Gastrocnemius medialis (tissue), 4 donors: ENCODE measurements at regions not wholly inside any gene's neighbourhood (a gene's known extent, or its start where the extent isn't known, plus 50 kb on each side); places are given as distances from the start of the nearest gene placed in this dataset.

Experiments
- ATAC-seq, 2 donors: fragments of 150-250 bp; one replicate each; pipeline ENCODE4 v1.9.1; 2016
- DNase-seq, 2 donors: peaks; one replicate each; pipeline ENCODE4 v3.0.0-alpha.2; 2019
- H3K27ac ChIP-seq, 4 donors: fragments of 200-600 bp; sonication (generic); 1 replicate in 1 of 4; 2 replicates in 3 of 4; pipeline ENCODE4 v1.5.1; 2016 to 2018; ENCODE audit warnings: mild to moderate bottlenecking in 2 of 4, moderate library complexity in 1 of 4
- H3K27me3 ChIP-seq, 3 donors: fragments of 200-600 bp; sonication (generic) in 2 of 3; 1 replicate in 1 of 3; 2 replicates in 2 of 3; pipeline versions ENCODE4 v1.5.1 to v1.6.0; 2016 to 2019; ENCODE audit warnings: mild to moderate bottlenecking in 1 of 3, moderate library complexity in 1 of 3
- H3K36me3 ChIP-seq, 2 donors: fragments of 200-600 bp; sonication (generic) in 1 of 2; one replicate each; pipeline ENCODE4 v1.5.1; 2017 to 2018
- H3K4me1 ChIP-seq, 2 donors: fragments of 200-600 bp; sonication (generic) in 1 of 2; one replicate each; pipeline ENCODE4 v1.5.1; 2016 to 2017; ENCODE audit warnings: mild to moderate bottlenecking in 2 of 2
- H3K4me3 ChIP-seq, 4 donors: fragments of 200-600 bp; sonication (generic) in 3 of 4; 1 replicate in 1 of 4; 2 replicates in 3 of 4; pipeline ENCODE4 v1.5.1; 2016 to 2019; ENCODE audit warnings: mild to moderate bottlenecking in 2 of 4
- H3K9me3 ChIP-seq, 3 donors: fragments of 200-600 bp; sonication (generic) in 2 of 3; 1 replicate in 1 of 3; 2 replicates in 2 of 3; pipeline ENCODE4 v1.5.1; 2016 to 2019
- CTCF ChIP-seq, 5 experiments: fragments of 450-650 bp in 3 of 5; fragments of 200-600 bp in 2 of 5; sonication (generic) in 2 of 5; IDR thresholded peaks in 4 of 5; conservative IDR thresholded peaks in 1 of 5; 1 replicate in 4 of 5; 2 replicates in 1 of 5; pipeline ENCODE4 v1.5.1; 2016 to 2019; ENCODE audit warnings: antibody characterized with exemption in 5 of 5, mild to moderate bottlenecking in 3 of 5, moderate library complexity in 3 of 5
- POLR2A ChIP-seq, 2 donors: fragments of 450-650 bp; IDR thresholded peaks; one replicate each; pipeline ENCODE4 v1.6.1; 2017; ENCODE audit warnings: antibody characterized with exemption in 2 of 2, mild to moderate bottlenecking in 2 of 2, moderate library complexity in 2 of 2
- in situ Hi-C, 4 donors: fragments of 200-750 bp; cut with MboI; loops; one replicate each; pipeline versions ENCODE4 v1.15.0 to v1.8.0; 2017; ENCODE audit warnings: low sequenced_read_pairs in 4 of 4
- intact Hi-C: fragments of 100-400 bp; cut with DNase I; formaldehyde crosslinking; loops from one replicate; pipeline ENCODE4 v1.15.1; 2023; ENCODE audit warnings: low total_unique reads

DNA sequence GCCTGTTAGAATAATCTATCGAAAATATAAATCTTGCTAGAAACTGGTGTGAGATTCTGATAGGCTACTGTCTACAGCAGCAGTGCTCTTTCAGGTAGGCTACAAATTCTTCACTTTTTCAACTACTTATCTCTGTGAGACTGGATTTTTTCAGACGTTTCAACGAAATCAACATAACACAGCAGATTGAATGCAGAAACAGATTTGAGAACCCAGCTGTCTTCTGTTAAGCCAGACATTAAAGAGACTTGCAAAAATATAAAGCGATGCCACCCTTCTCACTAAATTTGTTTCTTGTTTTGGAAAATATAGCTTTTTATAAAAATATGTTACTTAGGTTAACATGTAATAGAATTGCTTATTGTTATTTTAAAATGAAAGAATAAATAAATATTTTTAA, 140.6 kb upstream of the PHACTR1 start:
- intact Hi-C loops: no loop called here
- ATAC-seq (no peak), DNase-seq (no peak)
- TF ChIP-seq POLR2A (IDR thresholded peaks at IDR 0.05) (no peak), CTCF (IDR thresholded peaks at IDR 0.05 in 4 of 5, conservative IDR thresholded peaks at IDR 0.05 in 1 of 5) (no peak)
- Histone ChIP-seq H3K36me3 (no peaks in the 10 kb centered on the region), H3K9me3 (no peaks in the 10 kb centered on the region), H3K4me1 (no peaks in the 10 kb centered on the region), H3K27ac (no peak overlapping the region), H3K4me3 (no peak overlapping the region), H3K27me3 (no peaks in the 10 kb centered on the region)
- in situ Hi-C loops: loop anchor here in 1 of 4 donors (25.0 kb wide), 1 partner anchor 914 kb away; no protein-coding TSS in a partner anchor

DNA sequence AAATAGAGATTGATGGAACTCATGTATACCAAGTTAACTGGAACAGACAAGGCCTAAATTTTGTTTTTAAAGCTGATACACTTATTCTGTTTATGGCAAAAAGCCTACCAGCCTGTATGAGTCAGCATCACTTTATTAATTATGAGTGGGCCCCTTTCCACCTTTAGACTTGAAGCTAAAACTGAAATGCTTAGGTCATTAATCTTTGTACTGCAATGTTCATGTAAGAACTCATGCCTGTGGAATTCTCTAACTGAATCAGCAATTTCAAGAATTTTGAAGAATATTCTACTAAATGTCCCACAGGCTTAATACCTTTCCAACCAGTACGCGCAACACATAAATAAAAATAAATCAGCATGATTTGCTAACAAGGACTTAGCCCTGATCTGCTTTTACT, 140.2 kb upstream of the PHACTR1 start:
- no peak for ATAC-seq
- Histone ChIP-seq H3K36me3 (no peaks in the 10 kb centered on the region), H3K27ac (no peak overlapping the region), H3K9me3 (no peaks in the 10 kb centered on the region), H3K4me3 (no peak overlapping the region), H3K27me3 (no peaks in the 10 kb centered on the region), H3K4me1 (no peaks in the 10 kb centered on the region)
- intact Hi-C loops: no loop called here
- no peak for TF ChIP-seq CTCF (IDR thresholded peaks at IDR 0.05 in 4 of 5, conservative IDR thresholded peaks at IDR 0.05 in 1 of 5)
- TF ChIP-seq POLR2A (IDR thresholded peaks at IDR 0.05): no peak
- no peak for DNase-seq
- in situ Hi-C loops: loop anchor here in 1 of 4 donors (25.0 kb wide), 1 partner anchor 914 kb away; no protein-coding TSS in a partner anchor

DNA sequence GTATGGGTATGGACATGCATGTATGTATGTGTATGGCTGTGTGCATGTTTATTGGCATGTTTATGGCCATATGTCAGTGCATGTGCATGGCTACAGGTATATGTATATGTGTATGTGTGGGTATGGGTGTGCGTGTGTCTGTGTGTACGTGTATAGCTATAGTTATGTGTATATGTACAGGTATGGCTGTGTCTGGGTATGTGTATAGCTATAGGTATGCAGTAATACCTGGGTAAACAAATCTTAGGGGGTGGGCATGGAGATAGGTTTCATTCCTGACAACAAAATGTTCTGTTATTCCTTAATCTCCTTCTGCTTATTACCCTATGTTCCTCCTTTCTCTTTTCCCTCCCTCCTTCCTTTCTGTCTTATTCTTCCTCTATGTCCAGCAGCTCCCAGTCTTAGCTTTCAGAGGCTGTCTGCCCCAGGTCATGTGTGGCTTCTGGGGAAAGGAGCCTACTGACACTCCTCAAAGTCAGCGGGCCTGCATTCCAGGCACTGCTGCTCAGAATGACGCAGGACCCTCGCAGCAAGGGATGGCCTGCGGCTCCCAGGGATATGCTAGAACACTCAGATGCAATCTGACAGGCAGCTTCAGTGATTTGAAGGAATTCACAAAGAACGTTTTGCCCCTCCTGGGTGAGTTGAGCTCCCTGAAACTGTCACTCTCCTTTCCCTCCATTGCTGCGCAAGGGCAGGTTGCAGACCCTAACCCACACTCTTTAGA, 139.3 kb upstream of the PHACTR1 start:
- Histone ChIP-seq H3K27ac (no peak overlapping the region), H3K9me3 (no peaks in the 10 kb centered on the region), H3K4me3 (no peak overlapping the region), H3K27me3 (no peaks in the 10 kb centered on the region), H3K4me1 (no peaks in the 10 kb centered on the region), H3K36me3 (no peaks in the 10 kb centered on the region)
- DNase-seq (no peak), ATAC-seq (no peak)
- intact Hi-C loops (no loop called here), in situ Hi-C loops (loop anchor here in 1 of 4 donors (25.0 kb wide), 1 partner anchor 915 kb away; no protein-coding TSS in a partner anchor)
- TF ChIP-seq POLR2A (IDR thresholded peaks at IDR 0.05) (no peak), CTCF (IDR thresholded peaks at IDR 0.05 in 4 of 5, conservative IDR thresholded peaks at IDR 0.05 in 1 of 5) (no peak)

- DNase-seq: no peak
- no peaks in the 10 kb centered on the region for H3K27me3 ChIP-seq
- intact Hi-C loops (no loop called here), in situ Hi-C loops (loop anchor here in 1 of 4 donors (25.0 kb wide), 1 partner anchor 916 kb away; no protein-coding TSS in a partner anchor)
- no peak overlapping the region for H3K4me3 ChIP-seq
- H3K4me1 ChIP-seq: no peaks in the 10 kb centered on the region
- TF ChIP-seq POLR2A (IDR thresholded peaks at IDR 0.05) (no peak), CTCF (IDR thresholded peaks at IDR 0.05 in 4 of 5, conservative IDR thresholded peaks at IDR 0.05 in 1 of 5) (no peak)
- no peaks in the 10 kb centered on the region for H3K9me3 ChIP-seq
- no peaks in the 10 kb centered on the region for H3K36me3 ChIP-seq
- ATAC-seq: no peak
- no peak overlapping the region for H3K27ac ChIP-seq
Observed at GRCh38 chr6:12578097-12578496, 138.5 kb upstream of the PHACTR1 start.
